Peyer's patch (tissue), 4 donors: ENCODE measurements at regions not wholly inside any gene's neighbourhood (a gene's known extent, or its start where the extent isn't known, plus 50 kb on each side); places are given as distances from the start of the nearest gene placed in this dataset.

Source experiments
- CTCF ChIP-seq, 6 experiments: fragments of 450-650 bp in 4 of 6; fragments of 200-600 bp in 2 of 6; sonication (generic) in 1 of 6; IDR thresholded peaks; one replicate each; pipeline ENCODE4 v1.5.1; 2017 to 2019; ENCODE audit warnings: antibody characterized with exemption in 6 of 6, mild to moderate bottlenecking in 3 of 6, moderate library complexity in 1 of 6
- POLR2A ChIP-seq, 2 donors: fragments of 450-650 bp; IDR thresholded peaks; one replicate each; pipeline ENCODE4 v1.5.1; 2017; ENCODE audit warnings: antibody characterized with exemption in 2 of 2, mild to moderate bottlenecking in 2 of 2, moderate library complexity in 2 of 2

GRCh38 chr2:142395291-142395690 is 264.5 kb upstream of the LRP1B start:
- TF ChIP-seq CTCF (IDR thresholded peaks at IDR 0.05) (no peak), POLR2A (IDR thresholded peaks at IDR 0.05) (no peak)
